Mesodermal cell (in vitro differentiated cells): ENCODE measurements at regions not wholly inside any gene's neighbourhood (a gene's known extent, or its start where the extent isn't known, plus 50 kb on each side); places are given as distances from the start of the nearest gene placed in this dataset.

Experiments used
- H3K27ac ChIP-seq: 2 replicates; pipeline ENCODE4 v1.7.0; 2013; ENCODE audit warnings: mild to moderate bottlenecking, low read depth, low read length, moderate library complexity; ENCODE audit not compliant: severe bottlenecking
- H3K36me3 ChIP-seq: 2 replicates; pipeline ENCODE4 v1.7.1; 2013; ENCODE audit warnings: mild to moderate bottlenecking, low read length, moderate library complexity; ENCODE audit not compliant: control insufficient read depth, insufficient read depth
- H3K4me1 ChIP-seq: one replicate; pipeline ENCODE4 v1.7.1; 2013; ENCODE audit warnings: mild to moderate bottlenecking, low read length; ENCODE audit not compliant: insufficient read depth, control insufficient read depth, poor library complexity, severe bottlenecking
- H3K4me3 ChIP-seq: 2 replicates; pipeline ENCODE4 v1.7.0; 2013; ENCODE audit warnings: low read length, control low read depth, mild to moderate bottlenecking; ENCODE audit not compliant: insufficient read depth, poor library complexity, severe bottlenecking; ENCODE audit errors: extremely low read depth
- H3K9me3 ChIP-seq: 2 replicates; pipeline ENCODE4 v1.7.1; 2013; ENCODE audit warnings: mild to moderate bottlenecking, low read length, moderate library complexity; ENCODE audit not compliant: control insufficient read depth
- WGBS, 2 experiments: methylation state at CpG; one replicate each; pipeline ENCODE4 v1.1.5; 2013; ENCODE audit warnings: missing lambda C conversion rate in 2 of 2; ENCODE audit not compliant: insufficient coverage in 2 of 2; 5-methylcytosine and 5-hydroxymethylcytosine counted together

DNA sequence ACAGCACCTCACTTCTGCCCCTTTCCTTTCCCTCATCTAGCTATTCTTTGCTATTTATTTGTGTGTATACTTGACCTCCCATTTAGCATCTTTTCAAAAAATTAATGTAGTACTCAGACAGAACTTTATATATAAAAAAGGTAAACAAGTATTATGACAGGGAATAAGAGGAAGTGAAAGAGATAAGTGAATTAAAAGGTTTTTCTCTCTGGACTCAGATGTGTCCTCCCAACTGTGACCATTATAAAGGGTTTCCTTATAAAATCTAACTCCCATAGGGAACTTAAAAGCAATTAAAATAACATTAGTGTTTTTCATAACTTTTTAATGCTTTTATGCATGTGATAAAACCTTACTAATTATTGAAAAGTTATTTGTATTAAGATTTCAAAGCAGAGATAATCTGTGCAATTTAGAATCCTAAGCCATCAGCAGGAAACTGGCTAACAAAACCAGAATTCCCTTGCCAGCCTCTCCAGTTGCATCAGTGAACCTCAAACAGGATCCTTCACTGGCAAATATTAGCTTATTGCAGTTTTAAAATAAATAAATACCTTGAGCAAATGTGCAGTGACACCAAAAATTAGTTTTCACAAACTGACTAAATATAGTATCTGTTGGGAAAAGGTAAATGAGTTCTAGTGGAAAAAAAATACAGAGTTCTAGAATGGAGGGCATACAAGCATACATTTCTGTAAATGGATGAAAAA is 930.7 kb downstream of the BCL11A start:
- H3K4me1 ChIP-seq = no peaks in the 10 kb centered on the region
- no peaks in the 10 kb centered on the region for H3K9me3 ChIP-seq
- no peak overlapping the region for H3K4me3 ChIP-seq

DNA sequence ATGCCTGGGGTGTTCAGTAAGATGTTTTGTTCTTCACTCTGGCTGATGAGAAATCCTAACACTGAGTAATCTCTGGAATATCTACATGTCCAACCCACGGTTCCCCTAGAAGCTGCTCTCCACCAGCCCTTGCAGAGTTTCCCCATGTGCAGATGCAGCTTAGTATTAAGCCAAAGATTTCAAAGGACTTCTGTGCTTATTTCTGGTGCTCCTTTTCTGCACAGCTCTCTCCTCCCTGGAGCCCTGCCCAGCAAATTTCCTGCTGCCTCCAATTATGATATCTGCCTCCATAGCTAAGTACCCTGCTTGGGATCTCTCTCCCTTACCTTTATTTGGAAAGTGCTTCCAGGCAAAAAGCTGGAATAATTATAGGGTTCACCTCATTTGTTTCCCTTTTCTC is 949.3 kb downstream of the BCL11A start:
- Histone ChIP-seq H3K9me3 (no peaks in the 10 kb centered on the region), H3K4me1 (no peaks in the 10 kb centered on the region), H3K27ac (no peak overlapping the region), H3K36me3 (no peaks in the 10 kb centered on the region), H3K4me3 (no peak overlapping the region)
- 70 to 100% methylated on average over 1 of the region's 1 CpG for WGBS, 2 experiments

More for the DNA sequence above, 930.7 kb downstream of the BCL11A start:
- no peaks in the 10 kb centered on the region for H3K36me3 ChIP-seq
- H3K27ac ChIP-seq = no peak overlapping the region

DNA sequence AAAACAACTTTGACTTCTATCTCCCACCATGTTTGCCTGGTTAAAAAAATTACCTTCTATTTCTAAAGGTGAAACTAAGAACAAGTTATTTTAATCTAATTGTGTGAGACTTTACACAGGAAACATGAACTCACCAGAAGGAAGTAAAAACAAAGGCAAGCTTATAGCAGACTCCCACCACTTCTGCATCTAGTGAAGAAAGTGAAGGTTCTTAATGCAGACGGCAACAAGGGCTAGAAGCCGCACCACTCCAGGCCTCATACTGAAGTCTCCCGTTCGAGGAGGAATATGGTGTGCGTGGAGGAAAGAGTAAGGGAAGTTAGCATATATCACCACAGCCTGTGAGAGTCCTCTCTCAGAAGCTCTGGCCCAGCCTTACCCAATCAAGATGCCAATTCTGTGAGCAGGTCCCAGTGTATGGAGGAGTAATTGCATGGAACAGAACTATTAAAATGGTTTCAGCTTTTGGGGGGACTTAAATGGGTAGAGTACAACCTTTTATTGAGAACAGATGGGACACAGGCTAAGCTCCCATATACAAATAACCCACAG is 958.7 kb downstream of the BCL11A start:
- Histone ChIP-seq H3K9me3 (no peaks in the 10 kb centered on the region), H3K36me3 (no peaks in the 10 kb centered on the region), H3K4me3 (no peak overlapping the region), H3K27ac (no peak overlapping the region), H3K4me1 (no peaks in the 10 kb centered on the region)
- WGBS, 2 experiments = 98% methylated on average over 5 of the region's 5 CpGs; no CpG with 5 or more reads in 1 of the 2 experiments

DNA sequence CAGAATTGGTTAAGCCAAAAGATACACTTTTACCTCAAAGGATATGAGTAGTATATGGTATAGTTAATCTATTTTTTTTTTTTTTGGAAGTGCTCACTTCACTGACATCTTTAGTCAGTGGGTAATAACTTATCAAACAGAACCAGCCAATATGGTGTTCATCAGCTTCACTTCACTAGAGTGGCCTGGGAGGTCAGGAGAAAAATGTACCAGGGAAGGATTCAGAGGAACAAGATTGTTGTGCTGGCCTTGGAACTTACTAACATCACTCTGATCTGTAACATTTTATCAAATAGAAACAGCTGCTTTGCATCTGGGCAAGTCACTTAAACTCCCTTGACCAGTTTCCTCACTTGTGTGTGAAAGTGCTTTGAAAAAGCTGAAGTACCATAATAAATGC is 962.7 kb downstream of the BCL11A start:
- Histone ChIP-seq H3K36me3 (no peaks in the 10 kb centered on the region), H3K4me1 (no peaks in the 10 kb centered on the region), H3K27ac (no peak overlapping the region), H3K4me3 (no peak overlapping the region), H3K9me3 (no peaks in the 10 kb centered on the region)

DNA sequence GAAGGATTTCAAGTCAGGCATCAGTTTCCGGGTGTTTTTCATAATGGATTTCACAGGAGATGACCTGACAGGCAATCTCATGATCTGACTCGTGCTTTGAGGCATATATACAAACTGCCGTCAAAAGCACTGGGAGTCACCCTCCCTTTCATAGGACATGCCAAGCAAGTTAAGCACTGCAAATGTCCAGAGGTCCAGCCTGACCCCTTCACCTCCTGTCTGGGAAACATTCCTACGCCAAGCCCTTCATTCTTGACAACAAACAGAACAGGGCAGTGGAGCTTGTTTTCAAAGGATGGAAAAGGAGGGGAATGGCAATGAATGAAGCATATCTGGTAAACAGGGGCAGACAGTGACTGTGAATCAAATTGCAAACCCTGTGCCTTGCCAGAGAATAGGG is 963.6 kb downstream of the BCL11A start:
- H3K4me1 ChIP-seq = peaks cover 5% of the 10 kb centered on the region
- WGBS, 2 experiments = 61 to 77% methylated on average over 3 of the region's 4 CpGs
- no peaks in the 10 kb centered on the region for H3K9me3 ChIP-seq
- no peaks in the 10 kb centered on the region for H3K36me3 ChIP-seq
- H3K27ac ChIP-seq = no peak overlapping the region
- H3K4me3 ChIP-seq = no peak overlapping the region

DNA sequence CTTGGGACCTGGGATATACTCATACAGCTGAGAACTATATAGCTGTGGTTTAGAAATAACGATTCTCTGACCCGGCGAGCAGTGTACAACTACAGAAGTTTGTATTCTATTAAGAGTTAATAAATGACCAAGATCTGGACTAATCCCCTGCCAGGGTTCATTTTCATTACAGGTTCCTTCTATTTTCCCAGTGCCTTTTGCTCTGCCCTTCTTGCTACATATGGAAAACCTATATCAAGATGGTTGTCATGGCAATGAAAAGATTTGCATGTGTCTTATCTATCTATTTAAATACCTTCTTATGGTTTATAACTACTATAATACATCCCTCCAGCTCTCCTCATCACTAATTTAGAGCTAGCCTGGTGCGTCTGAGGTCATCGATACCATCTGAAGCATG is 965.2 kb downstream of the BCL11A start:
- no peak overlapping the region for H3K27ac ChIP-seq
- no CpG with 5 or more reads among the region's 5 CpGs for WGBS, 2 experiments
- no peak overlapping the region for H3K4me3 ChIP-seq
- peaks cover 5% of the 10 kb centered on the region for H3K4me1 ChIP-seq
- no peaks in the 10 kb centered on the region for H3K36me3 ChIP-seq
- H3K9me3 ChIP-seq = no peaks in the 10 kb centered on the region

DNA sequence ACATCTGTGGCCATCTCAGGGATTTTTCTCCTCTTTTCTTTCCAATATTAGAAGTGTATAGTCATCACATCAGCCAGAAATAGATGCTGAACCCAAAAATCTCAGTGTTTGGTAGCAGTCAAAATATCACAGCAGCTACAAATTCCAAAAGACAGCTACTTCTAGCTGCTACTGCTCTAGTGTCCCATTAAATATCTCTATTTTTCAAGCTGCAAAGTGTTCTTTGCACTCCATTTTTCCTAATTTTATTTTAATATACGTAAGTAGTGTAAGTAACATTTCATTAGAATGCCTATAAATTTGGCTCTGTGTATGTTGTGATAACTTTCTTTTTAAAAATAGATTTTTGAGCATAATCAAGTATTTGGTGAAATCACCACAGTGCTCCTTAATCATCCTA is 967.3 kb downstream of the BCL11A start:
- no peaks in the 10 kb centered on the region for H3K36me3 ChIP-seq
- H3K9me3 ChIP-seq = no peaks in the 10 kb centered on the region
- no peak overlapping the region for H3K4me3 ChIP-seq
- H3K4me1 ChIP-seq = peaks cover 5% of the 10 kb centered on the region
- H3K27ac ChIP-seq = no peak overlapping the region
- WGBS, 2 experiments = no CpG with 5 or more reads among the region's 1 CpG

DNA sequence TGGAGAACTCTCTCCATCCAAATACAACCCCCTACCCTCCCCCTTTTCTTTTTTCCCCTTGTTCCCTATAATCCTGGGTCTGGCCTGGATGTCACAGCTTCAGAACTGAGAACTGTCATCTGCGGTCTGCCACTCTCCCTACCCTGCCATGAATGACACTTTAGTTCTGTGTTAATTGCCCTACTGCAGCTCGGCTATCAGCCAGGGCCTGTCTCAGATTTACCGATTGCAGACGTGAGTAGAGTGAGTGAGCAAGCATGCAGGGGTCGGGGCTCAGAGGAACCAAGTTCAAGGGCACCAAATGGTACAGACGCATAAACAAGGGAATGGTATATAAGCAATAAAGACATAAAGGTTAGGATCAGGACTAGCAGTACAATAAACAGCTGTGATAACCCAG is 967.8 kb downstream of the BCL11A start:
- WGBS, 2 experiments = 45 to 47% methylated on average over 5 to 6 of the region's 6 CpGs
- no peak overlapping the region for H3K4me3 ChIP-seq

DNA sequence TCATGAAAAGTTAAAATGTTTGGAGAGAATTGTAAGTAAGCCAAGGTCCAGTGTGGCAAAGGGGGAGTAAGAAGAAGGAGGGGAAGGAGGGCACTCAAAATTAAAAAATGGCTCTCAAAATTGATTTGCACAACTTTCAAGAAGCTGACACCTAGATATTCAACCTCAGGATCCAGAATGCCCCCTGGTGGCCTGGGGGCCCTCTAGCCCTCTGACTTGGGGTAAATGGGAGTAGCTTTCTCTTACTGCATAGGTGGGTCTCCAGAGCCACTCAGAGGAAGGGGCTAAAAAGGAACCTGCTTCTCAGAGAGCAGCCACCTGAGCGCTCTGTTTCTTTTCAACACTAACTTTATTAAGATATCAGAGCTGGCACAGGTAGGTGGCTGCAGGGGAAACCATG is 968.5 kb downstream of the BCL11A start:
- no peak overlapping the region for H3K4me3 ChIP-seq
- no peaks in the 10 kb centered on the region for H3K36me3 ChIP-seq
- no peaks in the 10 kb centered on the region for H3K9me3 ChIP-seq
- no peak overlapping the region for H3K27ac ChIP-seq
- WGBS, 2 experiments = no CpG with 5 or more reads among the region's 1 CpG
- peaks cover 5% of the 10 kb centered on the region for H3K4me1 ChIP-seq

More for the DNA sequence above, 967.8 kb downstream of the BCL11A start:
- Histone ChIP-seq H3K27ac (no peak overlapping the region), H3K9me3 (no peaks in the 10 kb centered on the region), H3K4me1 (peaks cover 5% of the 10 kb centered on the region), H3K36me3 (no peaks in the 10 kb centered on the region)

DNA sequence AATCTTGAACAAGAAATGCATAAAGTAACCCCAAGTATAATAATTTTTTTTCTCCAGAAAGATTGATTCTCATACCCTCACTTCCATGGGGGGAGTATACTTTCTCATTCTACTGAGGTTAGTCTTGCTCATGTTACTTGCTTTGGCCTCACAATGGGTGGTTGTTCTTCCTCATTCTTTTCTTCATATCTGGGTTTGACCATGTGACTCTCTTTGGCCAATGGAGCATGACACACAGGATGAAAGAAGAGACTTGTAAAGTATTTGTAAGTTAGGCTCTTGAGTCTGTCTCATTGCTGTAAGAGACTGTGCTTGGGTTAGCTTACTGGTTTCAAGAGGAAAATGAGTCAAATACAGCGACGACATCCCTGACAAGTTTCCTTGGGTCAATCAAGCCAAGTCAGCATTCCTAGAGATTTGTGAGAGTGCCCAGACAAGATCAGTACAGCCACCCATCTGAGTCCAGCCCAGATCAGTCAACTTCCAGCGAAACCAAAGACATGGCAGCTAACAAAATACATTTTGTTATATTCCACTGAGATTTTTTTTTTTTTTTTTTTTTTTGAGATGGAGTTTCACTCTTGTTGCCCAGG is 970.2 kb downstream of the BCL11A start:
- Histone ChIP-seq H3K36me3 (no peaks in the 10 kb centered on the region), H3K4me1 (peaks cover 5% of the 10 kb centered on the region), H3K4me3 (no peak overlapping the region), H3K9me3 (no peaks in the 10 kb centered on the region), H3K27ac (no peak overlapping the region)
- WGBS, 2 experiments = 88 to 90% methylated on average over 2 of the region's 3 CpGs

DNA sequence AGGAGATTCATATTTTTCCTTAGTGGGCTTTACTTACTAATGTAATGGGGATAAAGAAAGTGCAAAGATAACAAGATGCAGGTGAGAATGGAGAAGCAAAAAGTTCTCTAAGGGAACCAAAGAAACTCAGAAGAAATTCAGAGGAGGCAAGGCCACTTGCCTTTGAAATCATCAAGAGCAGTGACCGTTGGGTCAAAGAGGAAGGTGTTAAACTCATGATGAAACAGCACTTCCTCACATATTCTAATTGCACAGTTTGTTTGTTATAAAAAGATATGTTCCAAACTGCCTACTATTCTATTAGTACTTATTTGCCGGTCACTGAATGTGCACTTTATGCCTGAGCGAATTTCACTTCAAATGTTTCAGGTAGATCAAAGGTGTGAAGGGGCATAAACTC is 975.1 kb downstream of the BCL11A start:
- no peak overlapping the region for H3K27ac ChIP-seq
- WGBS, 2 experiments = 86 to 100% methylated on average over 1 of the region's 3 CpGs

More for the DNA sequence above, 975.1 kb downstream of the BCL11A start:
- H3K4me1 ChIP-seq = no peaks in the 10 kb centered on the region
- H3K9me3 ChIP-seq = no peaks in the 10 kb centered on the region
- no peak overlapping the region for H3K4me3 ChIP-seq
- no peaks in the 10 kb centered on the region for H3K36me3 ChIP-seq
